Keratinocyte (primary cell): ENCODE measurements at regions not wholly inside any gene's neighbourhood (a gene's known extent, or its start where the extent isn't known, plus 50 kb on each side); places are given as distances from the start of the nearest gene placed in this dataset.

Source experiments
- DNase-seq: peaks from one replicate; pipeline ENCODE4 v3.0.0-alpha.2; 2011; ENCODE audit warnings: low read depth, missing footprints, low spot score
- FAIRE-seq: peaks from 2 replicates; lab custom pipeline; 2011; peaks lifted over from hg19 to GRCh38; lab: Jason Lieb, UNC
- H2AFZ ChIP-seq: 2 replicates; pipeline ENCODE4 v1.6.0; 2012; ENCODE audit warnings: low read length, control low read depth, inconsistent platforms; ENCODE audit not compliant: control insufficient read depth
- H3K27ac ChIP-seq: 2 replicates; pipeline ENCODE4 v1.5.1; 2011; ENCODE audit warnings: low read length; ENCODE audit not compliant: control insufficient read depth, insufficient read depth
- H3K27me3 ChIP-seq: 3 replicates; pipeline ENCODE4 v1.6.0; 2011; ENCODE audit warnings: low read length; ENCODE audit not compliant: control insufficient read depth, insufficient read depth; ENCODE audit errors: extremely low read depth
- H3K36me3 ChIP-seq, 2 experiments: 2 replicates in 1 of 2; 3 replicates in 1 of 2; pipeline ENCODE4 v1.5.1; 2011; ENCODE audit warnings: low read length in 2 of 2, mild to moderate bottlenecking in 1 of 2; ENCODE audit not compliant: control insufficient read depth in 2 of 2, insufficient read depth in 2 of 2; ENCODE audit errors: extremely low read depth in 1 of 2
- H3K4me1 ChIP-seq: 3 replicates; pipeline ENCODE4 v1.5.1; 2011; ENCODE audit warnings: low read length; ENCODE audit not compliant: control insufficient read depth, insufficient read depth; ENCODE audit errors: extremely low read depth
- H3K4me2 ChIP-seq: 3 replicates; pipeline ENCODE4 v1.6.0; 2011; ENCODE audit warnings: low read depth, low read length; ENCODE audit not compliant: control insufficient read depth, insufficient read depth; ENCODE audit errors: extremely low read depth
- H3K4me3 ChIP-seq, 3 experiments: fragments of 200-600 bp in 1 of 3; sonication (generic) in 1 of 3; 2 replicates in 2 of 3; 3 replicates in 1 of 3; pipeline ENCODE4 v1.5.1; 2011 to 2016; ENCODE audit warnings: low read length in 3 of 3, mild to moderate bottlenecking in 3 of 3, control low read depth in 2 of 3, inconsistent platforms in 1 of 3, low read depth in 1 of 3, mixed read lengths in 1 of 3, mixed run types in 1 of 3, moderate library complexity in 1 of 3; ENCODE audit not compliant: control insufficient read depth in 2 of 3, insufficient read depth in 2 of 3; ENCODE audit errors: extremely low read depth in 1 of 3
- H3K79me2 ChIP-seq: 2 replicates; pipeline ENCODE4 v1.6.0; 2012; ENCODE audit warnings: low read length; ENCODE audit not compliant: control insufficient read depth, insufficient read depth
- H3K9ac ChIP-seq: 3 replicates; pipeline ENCODE4 v1.6.0; 2011; ENCODE audit warnings: low read length; ENCODE audit not compliant: control insufficient read depth, insufficient read depth; ENCODE audit errors: extremely low read depth
- H3K9me1 ChIP-seq: 3 replicates; pipeline ENCODE4 v1.6.0; 2011; ENCODE audit warnings: low read length; ENCODE audit not compliant: control insufficient read depth, insufficient read depth; ENCODE audit errors: extremely low read depth
- H3K9me3 ChIP-seq: 2 replicates; pipeline ENCODE4 v1.5.1; 2012; ENCODE audit warnings: low read depth, low read length; ENCODE audit not compliant: control insufficient read depth
- H4K20me1 ChIP-seq: 3 replicates; pipeline ENCODE4 v1.6.0; 2011; ENCODE audit warnings: low read length; ENCODE audit not compliant: control insufficient read depth, insufficient read depth; ENCODE audit errors: extremely low read depth
- EZH2 ChIP-seq: IDR thresholded peaks from one replicate; pipeline ENCODE4 v1.6.1; 2012; ENCODE audit warnings: inconsistent platforms, mild to moderate bottlenecking, low read length, moderate library complexity
- dilution Hi-C: fragments of 300-500 bp; cut with MboI; formaldehyde crosslinking; loops from one replicate; pipeline ENCODE4 v1.7.0; 2020; ENCODE audit warnings: low sequenced_read_pairs; ENCODE audit not compliant: extremely low pct_ligation_motif_present
- TF ChIP-seq, protein P1 (sequence below), 3 experiments: IDR thresholded peaks in 1 of 3; conservative IDR thresholded peaks in 1 of 3; optimal IDR thresholded peaks in 1 of 3; 2 replicates in 2 of 3; 3 replicates in 1 of 3; pipeline versions ENCODE3 to v1.5.1; 2011; ENCODE audit warnings: low read length in 3 of 3, mild to moderate bottlenecking in 3 of 3, moderate library complexity in 2 of 3, control low read depth in 1 of 3, inconsistent platforms in 1 of 3; ENCODE audit not compliant: insufficient read depth in 2 of 3; ENCODE audit errors: extremely low read depth in 1 of 3

DNA sequence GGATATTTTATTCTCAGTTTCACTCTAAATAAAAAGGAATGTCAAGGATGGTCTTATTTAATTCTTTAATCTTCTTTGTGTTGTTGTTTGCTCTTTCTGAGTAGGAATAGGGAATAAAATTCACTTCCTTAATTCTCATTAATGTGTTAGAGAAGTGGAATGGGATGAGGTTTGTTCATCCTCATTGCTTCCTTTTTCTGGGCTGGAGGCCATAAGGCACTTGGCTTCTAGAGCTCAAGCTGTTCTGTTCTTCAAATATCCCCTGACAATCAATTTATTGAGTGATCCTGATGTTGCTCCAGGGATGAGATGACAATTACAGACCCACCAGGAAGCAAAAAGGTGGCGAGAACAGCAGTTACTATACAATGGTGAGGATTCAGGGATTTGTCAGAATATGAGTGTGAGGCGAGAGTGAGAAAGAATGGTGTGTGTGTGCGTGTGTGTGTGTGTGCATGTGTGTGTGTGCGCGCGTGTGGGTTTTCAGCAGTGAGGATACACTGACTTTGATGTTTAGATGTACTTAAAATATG is 557.6 kb upstream of the FANCL start:
- no peak for TF ChIP-seq EZH2
- TF ChIP-seq, protein P1, sequence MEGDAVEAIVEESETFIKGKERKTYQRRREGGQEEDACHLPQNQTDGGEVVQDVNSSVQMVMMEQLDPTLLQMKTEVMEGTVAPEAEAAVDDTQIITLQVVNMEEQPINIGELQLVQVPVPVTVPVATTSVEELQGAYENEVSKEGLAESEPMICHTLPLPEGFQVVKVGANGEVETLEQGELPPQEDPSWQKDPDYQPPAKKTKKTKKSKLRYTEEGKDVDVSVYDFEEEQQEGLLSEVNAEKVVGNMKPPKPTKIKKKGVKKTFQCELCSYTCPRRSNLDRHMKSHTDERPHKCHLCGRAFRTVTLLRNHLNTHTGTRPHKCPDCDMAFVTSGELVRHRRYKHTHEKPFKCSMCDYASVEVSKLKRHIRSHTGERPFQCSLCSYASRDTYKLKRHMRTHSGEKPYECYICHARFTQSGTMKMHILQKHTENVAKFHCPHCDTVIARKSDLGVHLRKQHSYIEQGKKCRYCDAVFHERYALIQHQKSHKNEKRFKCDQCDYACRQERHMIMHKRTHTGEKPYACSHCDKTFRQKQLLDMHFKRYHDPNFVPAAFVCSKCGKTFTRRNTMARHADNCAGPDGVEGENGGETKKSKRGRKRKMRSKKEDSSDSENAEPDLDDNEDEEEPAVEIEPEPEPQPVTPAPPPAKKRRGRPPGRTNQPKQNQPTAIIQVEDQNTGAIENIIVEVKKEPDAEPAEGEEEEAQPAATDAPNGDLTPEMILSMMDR (optimal IDR thresholded peaks at IDR 0.05 in 1 of 3, IDR thresholded peaks at IDR 0.05 in 1 of 3, conservative IDR thresholded peaks at IDR 0.05 in 1 of 3; ENCODE audit: extremely low read depth in 1 of 3, insufficient read depth in 2 of 3, low read length in 3 of 3), result no peak
- no peak overlapping the region for H3K4me2 ChIP-seq
- no peaks in the 10 kb centered on the region for H3K9me1 ChIP-seq
- no peaks in the 10 kb centered on the region for H3K4me1 ChIP-seq
- no peaks in the 10 kb centered on the region for H3K36me3 ChIP-seq
- dilution Hi-C loops, result no loop called here
- no peak overlapping the region for H2AFZ ChIP-seq
- no peak overlapping the region for H3K27ac ChIP-seq
- FAIRE-seq (no peak), DNase-seq (no peak)
- H3K27me3 ChIP-seq, result no peaks in the 10 kb centered on the region
- H3K9me3 ChIP-seq, result no peaks in the 10 kb centered on the region
- no peaks in the 10 kb centered on the region for H3K79me2 ChIP-seq
- H3K9ac ChIP-seq, result no peak overlapping the region
- H3K4me3 ChIP-seq, result no peak overlapping the region
- no peaks in the 10 kb centered on the region for H4K20me1 ChIP-seq

DNA sequence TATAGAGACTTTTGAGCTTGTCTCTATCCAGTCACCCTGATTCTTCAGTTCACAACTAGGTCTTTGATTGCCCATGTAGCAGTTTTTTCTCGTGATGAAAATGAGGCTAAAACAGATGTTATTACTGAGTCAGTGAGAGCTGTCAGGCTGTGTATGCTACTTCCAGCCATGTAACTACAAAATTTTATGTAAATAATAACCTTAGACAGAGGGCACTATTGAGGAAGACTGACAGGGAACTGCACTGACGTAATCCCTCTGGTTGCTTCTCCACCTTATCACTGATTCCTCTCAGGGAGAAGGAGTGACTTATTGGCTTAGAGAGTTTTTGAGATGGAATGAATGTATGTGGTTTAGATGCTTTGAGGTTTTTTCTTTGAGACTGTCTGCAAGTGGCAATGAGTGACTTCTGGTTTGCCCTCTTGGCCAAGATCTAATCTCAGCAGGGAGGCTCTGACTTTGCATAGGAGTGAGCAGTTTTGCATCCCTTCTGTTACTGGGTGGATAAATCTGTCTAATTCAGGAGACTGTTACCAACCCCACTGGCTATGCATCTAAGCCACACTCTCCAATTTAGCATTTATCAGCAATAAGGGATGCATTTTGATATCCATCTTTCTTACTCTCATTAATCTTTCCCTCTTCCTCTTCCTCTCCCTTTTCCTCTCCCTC is 555.2 kb upstream of the FANCL start:
- H3K9me1 ChIP-seq, result no peaks in the 10 kb centered on the region
- no peak overlapping the region for H3K4me3 ChIP-seq
- no peaks in the 10 kb centered on the region for H3K36me3 ChIP-seq
- H4K20me1 ChIP-seq, result no peaks in the 10 kb centered on the region
- H2AFZ ChIP-seq, result no peak overlapping the region
- TF ChIP-seq, protein P1 (optimal IDR thresholded peaks at IDR 0.05 in 1 of 3, IDR thresholded peaks at IDR 0.05 in 1 of 3, conservative IDR thresholded peaks at IDR 0.05 in 1 of 3; ENCODE audit: extremely low read depth in 1 of 3, insufficient read depth in 2 of 3, low read length in 3 of 3), result no peak
- TF ChIP-seq EZH2, result no peak
- no peak overlapping the region for H3K27ac ChIP-seq
- H3K9me3 ChIP-seq, result no peaks in the 10 kb centered on the region
- no peak overlapping the region for H3K9ac ChIP-seq
- no peaks in the 10 kb centered on the region for H3K27me3 ChIP-seq
- FAIRE-seq (no peak), DNase-seq (no peak)
- no peak overlapping the region for H3K4me2 ChIP-seq
- no peaks in the 10 kb centered on the region for H3K79me2 ChIP-seq
- dilution Hi-C loops, result no loop called here
- no peaks in the 10 kb centered on the region for H3K4me1 ChIP-seq
